OCI-LY7 (cell line): ENCODE measurements at regions not wholly inside any gene's neighbourhood (a gene's known extent, or its start where the extent isn't known, plus 50 kb on each side); places are given as distances from the start of the nearest gene placed in this dataset.

ENCODE experiments used
- BruUV-seq: library from RNA; stranded (reverse); fragments of 400-500 nt; replicated peaks from 2 replicates; lab custom pipeline; 2021; lab: Mats Ljungman, UMichigan
- CTCF ChIA-PET: fragments of 300-600 bp; sonication (Branson Sonifier 250); formaldehyde crosslinking; loops from one replicate; lab custom pipeline; 2022; ENCODE audit warnings: antibody characterized with exemption; ENCODE audit not compliant: unreplicated experiment; lab: Charles Lee
- POLR2A ChIA-PET: fragments of 300-600 bp; sonication (Branson Sonifier 250); formaldehyde crosslinking; loops from one replicate; lab custom pipeline; 2022; ENCODE audit warnings: antibody characterized with exemption; lab: Charles Lee
- DNase-seq: peaks from one replicate; pipeline ENCODE4 v3.0.0-alpha.2; 2015; ENCODE audit warnings: low spot score
- H2AFZ ChIP-seq: fragments of 200-600 bp; sonication (generic), shearing (Covaris generic); 2 replicates; pipeline ENCODE4 v1.6.1; 2014; ENCODE audit warnings: mild to moderate bottlenecking, antibody characterized with exemption, low read length, moderate library complexity
- H3K27ac ChIP-seq: fragments of 200-600 bp; sonication (generic); 2 replicates; pipeline ENCODE4 v1.5.1; 2014; ENCODE audit warnings: mixed run types, low read depth, mild to moderate bottlenecking, moderate library complexity, low read length, inconsistent platforms; ENCODE audit not compliant: poor library complexity, severe bottlenecking
- H3K36me3 ChIP-seq: fragments of 200-600 bp; sonication (generic); 2 replicates; pipeline ENCODE4 v1.6.1; 2014; ENCODE audit warnings: mild to moderate bottlenecking, antibody characterized with exemption, low read length, moderate library complexity, mixed read lengths; ENCODE audit not compliant: insufficient read depth
- H3K4me1 ChIP-seq: fragments of 200-600 bp; sonication (generic); 2 replicates; pipeline ENCODE4 v1.5.1; 2014; ENCODE audit warnings: mild to moderate bottlenecking, low read length; ENCODE audit not compliant: insufficient read depth, poor library complexity, severe bottlenecking
- H3K4me2 ChIP-seq: fragments of 200-600 bp; sonication (generic); 2 replicates; pipeline ENCODE4 v1.6.1; 2014; ENCODE audit warnings: mild to moderate bottlenecking, low read length
- H3K4me3 ChIP-seq: fragments of 200-600 bp; sonication (generic); 2 replicates; pipeline ENCODE4 v1.5.1; 2014; ENCODE audit warnings: mild to moderate bottlenecking, low read depth, low read length; ENCODE audit not compliant: poor library complexity, severe bottlenecking
- H3K79me2 ChIP-seq: fragments of 200-600 bp; sonication (generic); 2 replicates; pipeline ENCODE4 v1.6.1; 2016; ENCODE audit warnings: low read depth, mild to moderate bottlenecking, low read length, moderate library complexity, mixed read lengths; ENCODE audit not compliant: insufficient read depth
- H3K9me2 ChIP-seq: fragments of 200-600 bp; sonication (generic); 2 replicates; pipeline ENCODE4 v1.6.1; 2016; ENCODE audit warnings: mild to moderate bottlenecking, low read length, mixed read lengths; ENCODE audit not compliant: insufficient read depth
- H3K9me3 ChIP-seq: fragments of 200-600 bp; sonication (generic); 2 replicates; pipeline ENCODE4 v1.6.1; 2014; ENCODE audit warnings: mild to moderate bottlenecking, mixed run types, low read length, mixed read lengths
- H4K20me1 ChIP-seq: fragments of 200-600 bp; sonication (generic); 2 replicates; pipeline ENCODE4 v1.6.1; 2014; ENCODE audit warnings: mild to moderate bottlenecking, antibody characterized with exemption, low read length, moderate library complexity, mixed read lengths; ENCODE audit not compliant: insufficient read depth
- EZH2phosphoT487 ChIP-seq: fragments of 200-600 bp; sonication (generic); IDR thresholded peaks from 2 replicates; pipeline ENCODE4 v1.6.1; 2018; ENCODE audit warnings: low read depth, borderline replicate concordance, mild to moderate bottlenecking, mixed run types, antibody characterized with exemption, low read length, moderate library complexity, mixed read lengths
- intact Hi-C: fragments of 100-400 bp; cut with micrococcal nuclease; formaldehyde crosslinking; loops from one replicate; pipeline ENCODE4 v1.10.0; 2022; ENCODE audit not compliant: unreplicated experiment
- TF ChIP-seq, protein P1 (sequence below): fragments of 200-600 bp; sonication (generic); conservative IDR thresholded peaks from 2 replicates; pipeline ENCODE4 v1.5.1; 2014; ENCODE audit warnings: mild to moderate bottlenecking, antibody characterized with exemption, low read length, moderate library complexity, mixed read lengths

DNA sequence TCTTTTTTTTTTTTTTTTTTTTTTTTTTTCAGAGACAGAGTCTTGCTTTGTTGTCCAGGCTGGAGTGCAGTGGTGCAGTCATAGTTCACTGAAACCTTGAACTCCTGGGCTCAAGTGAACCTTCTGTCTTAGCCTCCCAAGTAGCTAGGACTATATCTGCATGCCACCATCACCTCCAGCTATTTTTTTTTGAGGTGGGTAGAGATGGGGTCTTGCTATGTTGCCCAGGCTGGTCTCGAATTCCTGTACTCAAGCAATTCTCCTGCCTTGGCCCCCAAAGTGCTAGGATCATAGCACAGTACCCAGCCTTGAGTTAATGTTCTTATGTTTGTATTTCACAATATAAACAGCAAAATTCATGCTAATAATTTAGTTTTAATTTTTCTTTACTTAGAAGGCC is 62.9 kb upstream of the IGFBP2 start:
- H3K79me2 ChIP-seq = no peaks in the 10 kb centered on the region

DNA sequence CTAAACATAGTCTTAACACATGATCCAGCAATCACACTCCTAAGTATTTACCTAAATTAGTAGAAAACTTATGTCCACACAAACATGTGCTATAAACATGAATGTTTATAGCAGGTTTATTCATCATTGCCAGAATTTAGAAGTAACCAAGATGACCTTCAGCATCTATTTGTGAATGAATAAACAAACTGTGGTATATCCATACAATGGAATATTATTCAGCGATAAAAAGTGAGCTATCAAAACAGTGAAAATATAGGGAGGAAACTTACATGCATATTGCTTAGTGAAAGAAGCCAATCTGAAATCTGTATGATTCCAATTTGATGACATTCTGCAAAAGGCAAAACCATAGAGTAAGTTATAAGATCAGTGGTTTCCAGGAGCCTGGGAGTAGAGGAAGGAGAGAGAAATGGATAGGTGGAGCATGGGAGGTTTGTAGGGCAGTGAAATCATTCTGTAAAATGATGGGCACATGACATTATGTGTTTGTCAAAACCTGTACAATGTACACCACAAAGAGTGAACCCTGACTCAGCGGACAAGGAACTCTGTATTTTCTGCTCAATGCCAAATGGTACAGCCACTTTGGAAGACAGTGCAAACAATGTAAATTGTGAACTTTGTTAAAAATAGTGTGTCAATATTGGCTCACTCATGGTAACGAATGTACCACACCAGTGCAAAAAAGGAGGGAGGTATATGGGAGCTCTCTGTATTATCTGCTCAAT is 61.9 kb upstream of the IGFBP2 start:
- 0 out of 2 replicates have a peak, but pooled peaks cover 6% of the 10 kb centered on the region for H3K9me3 ChIP-seq
- TF ChIP-seq, protein P1, sequence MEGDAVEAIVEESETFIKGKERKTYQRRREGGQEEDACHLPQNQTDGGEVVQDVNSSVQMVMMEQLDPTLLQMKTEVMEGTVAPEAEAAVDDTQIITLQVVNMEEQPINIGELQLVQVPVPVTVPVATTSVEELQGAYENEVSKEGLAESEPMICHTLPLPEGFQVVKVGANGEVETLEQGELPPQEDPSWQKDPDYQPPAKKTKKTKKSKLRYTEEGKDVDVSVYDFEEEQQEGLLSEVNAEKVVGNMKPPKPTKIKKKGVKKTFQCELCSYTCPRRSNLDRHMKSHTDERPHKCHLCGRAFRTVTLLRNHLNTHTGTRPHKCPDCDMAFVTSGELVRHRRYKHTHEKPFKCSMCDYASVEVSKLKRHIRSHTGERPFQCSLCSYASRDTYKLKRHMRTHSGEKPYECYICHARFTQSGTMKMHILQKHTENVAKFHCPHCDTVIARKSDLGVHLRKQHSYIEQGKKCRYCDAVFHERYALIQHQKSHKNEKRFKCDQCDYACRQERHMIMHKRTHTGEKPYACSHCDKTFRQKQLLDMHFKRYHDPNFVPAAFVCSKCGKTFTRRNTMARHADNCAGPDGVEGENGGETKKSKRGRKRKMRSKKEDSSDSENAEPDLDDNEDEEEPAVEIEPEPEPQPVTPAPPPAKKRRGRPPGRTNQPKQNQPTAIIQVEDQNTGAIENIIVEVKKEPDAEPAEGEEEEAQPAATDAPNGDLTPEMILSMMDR = no peak
- no peak for TF ChIP-seq EZH2phosphoT487
- no peak for DNase-seq
- H2AFZ ChIP-seq = no peak overlapping the region
- no peaks in the 10 kb centered on the region for H3K79me2 ChIP-seq
- no peaks in the 10 kb centered on the region for H4K20me1 ChIP-seq
- H3K4me1 ChIP-seq = no peaks in the 10 kb centered on the region
- no TSS peak for BruUV-seq
- intact Hi-C loops = no loop called here
- H3K4me2 ChIP-seq = no peak overlapping the region
- H3K36me3 ChIP-seq = no peaks in the 10 kb centered on the region
- H3K4me3 ChIP-seq = no peak overlapping the region
- H3K27ac ChIP-seq = no peak overlapping the region
- POLR2A ChIA-PET = no interaction called here
- CTCF ChIA-PET = no interaction called here
- no peaks in the 10 kb centered on the region for H3K9me2 ChIP-seq

More for the DNA sequence above, 62.9 kb upstream of the IGFBP2 start:
- DNase-seq = no peak
- POLR2A ChIA-PET = interaction anchor here (0.6 kb wide), 2 partner anchors 94 to 1829 kb away, joined by 3 read pairs; no protein-coding TSS in a partner anchor
- no peak for TF ChIP-seq EZH2phosphoT487
- TF ChIP-seq, protein P1 = no peak
- Histone ChIP-seq H3K9me3 (0 out of 2 replicates have a peak, but pooled peaks cover 6% of the 10 kb centered on the region), H3K4me1 (no peaks in the 10 kb centered on the region), H3K36me3 (no peaks in the 10 kb centered on the region), H4K20me1 (no peaks in the 10 kb centered on the region), H3K9me2 (no peaks in the 10 kb centered on the region), H3K4me2 (no peak overlapping the region), H2AFZ (no peak overlapping the region), H3K4me3 (no peak overlapping the region), H3K27ac (no peak overlapping the region)
- CTCF ChIA-PET = no interaction called here
- BruUV-seq = no TSS peak
- intact Hi-C loops = no loop called here

DNA sequence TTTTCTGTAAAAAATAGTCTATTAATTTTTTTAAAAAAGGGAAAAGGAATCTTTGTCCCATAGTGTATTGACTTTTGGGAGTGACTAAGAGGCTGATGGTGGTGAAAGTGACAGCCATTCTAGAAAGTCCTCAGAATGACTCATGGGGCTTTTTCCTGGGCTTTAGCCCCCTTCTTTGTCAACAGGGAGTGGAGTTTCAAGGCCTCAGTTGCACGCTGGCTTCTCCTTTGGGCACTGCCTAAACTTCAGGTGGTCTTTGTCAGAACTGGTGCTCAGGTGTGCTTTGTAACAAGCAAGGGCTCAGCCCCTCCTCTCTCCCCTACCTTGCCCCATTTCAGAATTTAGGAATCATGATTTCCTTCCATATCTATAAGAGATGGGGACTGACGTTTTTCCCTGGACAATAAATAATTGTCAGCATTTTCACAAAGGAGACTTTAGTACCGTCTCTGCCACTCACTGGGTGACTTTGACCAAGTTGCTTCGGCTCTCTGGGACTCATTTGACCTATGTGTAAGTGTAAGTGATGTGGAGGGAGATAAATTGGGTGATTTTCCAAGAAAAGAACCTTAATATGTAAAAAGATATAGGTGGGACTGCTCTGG is 61.2 kb upstream of the IGFBP2 start:
- Histone ChIP-seq H3K36me3 (no peaks in the 10 kb centered on the region), H3K4me2 (no peak overlapping the region), H4K20me1 (no peaks in the 10 kb centered on the region), H3K79me2 (no peaks in the 10 kb centered on the region), H2AFZ (no peak overlapping the region), H3K9me2 (no peaks in the 10 kb centered on the region), H3K27ac (no peak overlapping the region), H3K4me3 (no peak overlapping the region), H3K4me1 (no peaks in the 10 kb centered on the region), H3K9me3 (0 out of 2 replicates have a peak, but pooled peaks cover 6% of the 10 kb centered on the region)
- TF ChIP-seq, protein P1 = no peak
- TF ChIP-seq EZH2phosphoT487 = no peak
- CTCF ChIA-PET = no interaction called here
- intact Hi-C loops = no loop called here
- BruUV-seq = no TSS peak
- no peak for DNase-seq
- POLR2A ChIA-PET = no interaction called here
